HFFc6 (cell line): ENCODE measurements at regions not wholly inside any gene's neighbourhood (a gene's known extent, or its start where the extent isn't known, plus 50 kb on each side); places are given as distances from the start of the nearest gene placed in this dataset.
"Not testable (repeated sequence)": the region's sequence is repeated elsewhere in the genome, so short reads cannot be mapped to it uniquely, and the experiment has no call there.

Experiments
- DNase-seq: peaks from one replicate; pipeline ENCODE4 v3.0.0-alpha.2; 2018
- H3K27ac Mint-ChIP-seq: 2 replicates; pipeline ENCODE4 v1.8.0; 2020; ENCODE audit warnings: mild to moderate bottlenecking, mixed read lengths
- H3K27me3 Mint-ChIP-seq: 2 replicates; pipeline ENCODE4 v1.8.0; 2021; ENCODE audit warnings: mild to moderate bottlenecking, moderate library complexity, mixed read lengths; ENCODE audit not compliant: insufficient read depth
- H3K36me3 Mint-ChIP-seq: 2 replicates; pipeline ENCODE4 v1.8.0; 2021; ENCODE audit warnings: low read depth, mixed read lengths
- H3K4me1 Mint-ChIP-seq: 2 replicates; pipeline ENCODE4 v1.8.0; 2020; ENCODE audit warnings: low read depth, mixed read lengths
- H3K4me3 Mint-ChIP-seq: 2 replicates; pipeline ENCODE4 v1.8.0; 2020; ENCODE audit warnings: mild to moderate bottlenecking, moderate library complexity, mixed read lengths
- H3K9me3 Mint-ChIP-seq: 2 replicates; pipeline ENCODE4 v1.8.0; 2020; ENCODE audit warnings: mild to moderate bottlenecking, mixed read lengths
- CTCF ChIP-seq: fragments of 200-600 bp; sonication (generic); IDR thresholded peaks from 2 replicates; pipeline ENCODE4 v1.5.0; 2021; ENCODE audit warnings: antibody characterized with exemption, mild to moderate bottlenecking

- Mint-ChIP-seq H3K4me1 (peaks cover 9% of the 10 kb centered on the region; the same call in 1 of the 2 replicates), H3K27ac (no peak overlapping the region), H3K4me3 (no peak overlapping the region), H3K9me3 (no peaks in the 10 kb centered on the region), H3K36me3 (no peaks in the 10 kb centered on the region), H3K27me3 (no peaks in the 10 kb centered on the region; the same call in none of the 2 replicates)
- no peak for TF ChIP-seq CTCF
- no peak for DNase-seq
Observed at GRCh38 chr2:61605245-61605644, 67.1 kb upstream of the XPO1 start.

DNA sequence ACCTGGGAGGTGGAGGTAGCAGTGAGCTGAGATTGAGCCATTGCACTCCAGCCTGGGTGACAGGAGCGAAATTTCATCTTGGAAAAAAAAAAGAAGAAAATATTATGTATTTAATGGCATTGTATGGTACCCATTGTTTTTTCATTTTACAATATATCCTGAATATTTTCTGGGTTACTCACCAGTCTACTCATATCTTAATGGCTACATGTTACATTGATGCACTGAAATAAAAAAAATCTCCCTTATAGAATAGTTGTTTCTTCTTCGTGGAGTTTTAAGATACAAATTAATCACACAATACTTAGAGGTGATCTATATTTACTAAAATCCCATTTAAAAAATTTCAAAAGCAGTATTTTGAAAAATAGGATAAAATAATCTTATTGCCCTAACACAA lies 66.3 kb upstream of the XPO1 start:
- Mint-ChIP-seq H3K9me3 (no peaks in the 10 kb centered on the region), H3K36me3 (no peaks in the 10 kb centered on the region), H3K4me3 (no peak overlapping the region), H3K27me3 (no peaks in the 10 kb centered on the region; the same call in none of the 2 replicates), H3K27ac (no peak overlapping the region), H3K4me1 (peaks cover 9% of the 10 kb centered on the region; the same call in 1 of the 2 replicates)
- TF ChIP-seq CTCF: no peak
- no peak for DNase-seq

DNA sequence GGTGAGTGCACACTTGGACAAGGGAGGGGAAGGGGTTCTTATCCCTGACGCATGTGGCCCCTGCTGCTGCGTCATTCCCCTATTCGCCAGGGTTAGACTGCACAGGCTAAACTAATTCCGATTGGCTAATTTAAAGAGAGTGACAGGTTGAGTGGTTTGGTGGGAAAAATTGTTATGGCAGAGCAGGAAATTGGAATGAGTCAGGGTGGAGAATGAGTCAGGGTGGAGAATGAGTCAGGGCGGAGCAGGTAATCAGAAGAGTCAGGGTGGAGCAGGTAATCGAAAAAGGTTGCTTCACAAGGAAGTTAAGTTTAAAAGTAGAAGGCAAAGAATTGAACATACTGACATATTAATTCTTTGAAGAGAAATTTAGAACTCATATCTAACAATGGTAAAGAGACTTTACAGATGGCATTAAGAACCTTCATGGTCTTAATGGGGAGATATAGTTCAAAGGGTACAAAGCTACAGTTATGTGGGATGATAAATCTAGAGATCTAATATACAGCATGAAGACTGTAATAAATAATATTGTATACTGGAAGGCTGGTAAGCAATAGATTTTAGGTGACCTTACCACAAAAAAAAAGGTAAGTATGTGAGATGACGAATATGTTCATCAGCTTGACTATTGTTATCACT lies 60.5 kb upstream of the XPO1 start:
- not testable (repeated sequence) for H3K27ac Mint-ChIP-seq, H3K4me3 Mint-ChIP-seq, H3K4me1 Mint-ChIP-seq, H3K9me3 Mint-ChIP-seq, H3K36me3 Mint-ChIP-seq, H3K27me3 Mint-ChIP-seq
- DNase-seq: peak; percentile 8

DNA sequence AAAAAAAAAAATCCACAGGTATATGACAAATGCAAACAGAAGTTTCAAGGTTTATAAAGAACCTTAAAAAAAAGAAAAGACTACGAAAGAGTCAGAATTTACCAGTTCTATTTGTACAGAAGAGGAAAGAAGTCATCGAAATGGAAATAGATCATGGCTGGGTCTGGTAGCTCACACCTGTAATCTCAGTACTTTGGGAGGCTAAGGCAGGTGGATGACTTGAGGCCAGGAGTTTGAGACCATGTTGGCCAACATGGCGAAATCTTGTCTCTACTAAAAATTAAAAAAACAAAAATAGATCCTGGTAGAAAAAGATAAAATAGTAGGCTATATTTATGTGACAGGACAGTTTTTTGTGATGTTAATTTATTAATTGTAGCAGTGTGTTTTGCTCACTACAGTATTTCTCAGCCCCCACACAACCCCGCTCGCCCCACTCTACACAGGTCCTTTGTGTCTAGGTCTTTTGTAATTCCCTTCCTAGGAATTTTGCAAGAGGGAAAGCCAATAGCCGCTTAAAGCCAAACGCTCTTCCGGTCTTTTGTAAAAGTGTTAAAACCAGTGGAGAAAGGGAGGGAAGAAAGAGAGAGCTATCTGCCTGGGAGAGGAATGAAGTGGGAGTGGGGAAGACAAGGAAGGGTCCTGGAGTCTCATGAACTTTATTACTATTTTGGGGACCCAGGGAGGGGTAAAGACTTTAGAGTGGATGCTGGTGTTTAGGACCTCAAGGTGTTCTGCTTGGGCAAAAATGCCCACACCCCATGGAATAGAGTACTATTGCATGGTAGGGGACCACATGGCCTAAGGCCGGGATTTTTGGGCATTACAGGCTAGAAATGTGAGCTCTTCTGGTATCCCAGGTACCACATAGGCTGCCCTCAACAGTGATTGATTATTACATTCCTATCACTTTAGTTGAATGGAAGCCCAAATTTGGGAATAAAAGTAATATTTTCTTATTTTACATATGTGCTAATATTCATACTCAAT lies 59.4 kb upstream of the XPO1 start:
- Mint-ChIP-seq H3K4me3 (no peak overlapping the region), H3K27ac (no peak overlapping the region), H3K36me3 (peaks cover 6% of the 10 kb centered on the region), H3K27me3 (peaks cover 13% of the 10 kb centered on the region), H3K9me3 (peaks cover 11% of the 10 kb centered on the region), H3K4me1 (peaks cover 7% of the 10 kb centered on the region)
- no peak for DNase-seq
- TF ChIP-seq CTCF: no peak

- not testable (repeated sequence) for H3K4me3 Mint-ChIP-seq
- H3K27me3 Mint-ChIP-seq: peaks cover 16% of the 10 kb centered on the region
- H3K9me3 Mint-ChIP-seq: peaks cover 11% of the 10 kb centered on the region
Observed at GRCh38 chr2:61594201-61594600, 56.0 kb upstream of the XPO1 start.

GRCh38 chr2:61593648-61594047 lies 55.5 kb upstream of the XPO1 start:
- not testable (repeated sequence) for H3K36me3 Mint-ChIP-seq, DNase-seq, H3K4me3 Mint-ChIP-seq, H3K4me1 Mint-ChIP-seq, H3K27ac Mint-ChIP-seq
- peaks cover 16% of the 10 kb centered on the region for H3K27me3 Mint-ChIP-seq
- H3K9me3 Mint-ChIP-seq: peaks cover 11% of the 10 kb centered on the region

More at GRCh38 chr2:61594201-61594600, 56.0 kb upstream of the XPO1 start:
- H3K27ac Mint-ChIP-seq, DNase-seq, H3K36me3 Mint-ChIP-seq, H3K4me1 Mint-ChIP-seq: not testable (repeated sequence)

GRCh38 chr2:61590214-61590613 lies 52.1 kb upstream of the XPO1 start:
- Mint-ChIP-seq H3K27me3 (peaks cover 16% of the 10 kb centered on the region), H3K27ac (no peak overlapping the region), H3K4me1 (no peaks in the 10 kb centered on the region), H3K9me3 (peaks cover 11% of the 10 kb centered on the region), H3K36me3 (peaks cover 6% of the 10 kb centered on the region), H3K4me3 (no peak overlapping the region)
- no peak for TF ChIP-seq CTCF
- DNase-seq: no peak
